Stomach (tissue), 8 donors: ENCODE measurements at regions not wholly inside any gene's neighbourhood (a gene's known extent, or its start where the extent isn't known, plus 50 kb on each side); places are given as distances from the start of the nearest gene placed in this dataset.

ENCODE experiments used
- DNase-seq, 2 donors: peaks; one replicate each; pipeline versions ENCODE4 v3.0.0 to v3.0.0-alpha.2; 2013 to 2019
- H3K27ac ChIP-seq, 5 donors: fragments of 200-600 bp in 4 of 5; sonication (generic) in 4 of 5; one replicate each; pipeline ENCODE4 v1.5.1; 2013 to 2019; ENCODE audit warnings: mild to moderate bottlenecking in 1 of 5, moderate library complexity in 1 of 5
- H3K27me3 ChIP-seq, 3 donors: fragments of 200-600 bp; sonication (generic); one replicate each; pipeline ENCODE4 v1.5.1; 2017 to 2019; ENCODE audit warnings: mixed run types in 1 of 3
- H3K36me3 ChIP-seq, 4 donors: fragments of 200-600 bp; sonication (generic); 1 replicate in 3 of 4; 2 replicates in 1 of 4; pipeline ENCODE4 v1.5.1; 2016 to 2019
- H3K4me1 ChIP-seq, 4 donors: fragments of 200-600 bp; sonication (generic); one replicate each; pipeline ENCODE4 v1.5.1; 2016 to 2019
- H3K4me3 ChIP-seq, 4 donors: fragments of 200-600 bp; sonication (generic) in 3 of 4; one replicate each; pipeline ENCODE4 v1.5.1; 2016 to 2019; ENCODE audit warnings: mild to moderate bottlenecking in 1 of 4
- H3K9me3 ChIP-seq, 4 donors: fragments of 200-600 bp; sonication (generic); one replicate each; pipeline ENCODE4 v1.5.1; 2016 to 2019
- EP300 ChIP-seq: sonication (generic); formaldehyde crosslinking; IDR thresholded peaks from one replicate; pipeline ENCODE4 v1.6.1; 2017; ENCODE audit warnings: antibody characterized with exemption
- POLR2A ChIP-seq, 4 donors: fragments of 450-650 bp; IDR thresholded peaks; one replicate each; pipeline ENCODE4 v1.6.1; 2016; ENCODE audit warnings: antibody characterized with exemption in 4 of 4, control low read depth in 2 of 4, mild to moderate bottlenecking in 1 of 4, moderate library complexity in 1 of 4
- POLR2AphosphoS5 ChIP-seq, 3 donors: sonication (generic); formaldehyde crosslinking; IDR thresholded peaks; one replicate each; pipeline ENCODE4 v1.6.1; 2016; ENCODE audit warnings: antibody characterized with exemption in 3 of 3
- WGBS, 5 donors: extraction: QIAGEN DNeasy Blood & Tissue Kit in 3 of 5; methylation state at CpG; one replicate each; pipeline versions ENCODE4 v1.1.5 to v1.1.7; 2013 to 2018; 5-methylcytosine and 5-hydroxymethylcytosine counted together
- intact Hi-C: fragments of 100-400 bp; cut with DNase I; formaldehyde crosslinking; loops from one replicate; pipeline ENCODE4 v1.15.1; 2023; ENCODE audit warnings: low total_unique reads
- TF ChIP-seq, protein P1 (sequence below), 7 experiments: fragments of 450-650 bp in 4 of 7; fragments of 200-600 bp in 3 of 7; sonication (generic) in 3 of 7; IDR thresholded peaks; one replicate each; pipeline ENCODE4 v1.5.1; 2016 to 2019; ENCODE audit warnings: antibody characterized with exemption in 7 of 7, control low read depth in 2 of 7, mild to moderate bottlenecking in 1 of 7
- donor health status: healthy with polysubstance abuse.
- donor health status: Bipolar disorder and iron deficiency.
- donor health status: healthy.

DNA sequence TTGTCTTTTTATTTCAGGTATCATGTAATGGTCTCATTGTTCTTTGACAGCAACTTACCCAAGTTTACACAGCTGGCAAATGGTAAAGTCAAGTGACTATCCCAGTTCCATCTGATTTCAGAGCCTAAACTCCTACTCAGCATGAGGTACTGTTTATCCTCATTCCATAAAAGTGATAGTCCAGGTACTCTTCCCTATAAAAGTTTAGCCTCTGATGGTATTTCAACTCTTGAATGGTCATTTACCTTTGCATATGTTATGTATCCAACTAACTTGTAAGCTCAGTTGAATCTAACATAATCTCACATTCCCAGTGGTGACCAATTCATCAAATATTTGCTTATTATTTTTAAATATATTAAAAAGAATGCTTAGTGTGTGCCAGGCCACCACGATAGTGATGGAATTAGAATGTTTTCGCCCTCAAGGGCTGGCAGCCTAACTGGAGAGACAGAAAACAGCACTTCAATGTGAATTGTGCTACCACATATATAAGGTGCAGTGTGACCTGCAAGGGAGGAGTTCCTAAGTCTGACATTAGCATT, 307.1 kb downstream of the CTH start:
- Histone ChIP-seq H3K27me3 (no peaks in the 10 kb centered on the region), H3K9me3 (peaks cover 0 to 6% (median 2%) of the 10 kb centered on the region in 4 donors), H3K4me1 (peaks cover 0 to 29% (median 15%) of the 10 kb centered on the region in 4 donors), H3K4me3 (no peak overlapping the region), H3K27ac (peak overlapping the region in 1 of 5 donors; percentile 32), H3K36me3 (no peaks in the 10 kb centered on the region)
- DNase-seq: no peak
- WGBS, 5 donors: 8 to 30% (median 21%) methylated on average over 2 of the region's 2 CpGs
- intact Hi-C loops: no loop called here
- TF ChIP-seq POLR2AphosphoS5 (IDR thresholded peaks at IDR 0.05): no peak
- TF ChIP-seq, protein P1, sequence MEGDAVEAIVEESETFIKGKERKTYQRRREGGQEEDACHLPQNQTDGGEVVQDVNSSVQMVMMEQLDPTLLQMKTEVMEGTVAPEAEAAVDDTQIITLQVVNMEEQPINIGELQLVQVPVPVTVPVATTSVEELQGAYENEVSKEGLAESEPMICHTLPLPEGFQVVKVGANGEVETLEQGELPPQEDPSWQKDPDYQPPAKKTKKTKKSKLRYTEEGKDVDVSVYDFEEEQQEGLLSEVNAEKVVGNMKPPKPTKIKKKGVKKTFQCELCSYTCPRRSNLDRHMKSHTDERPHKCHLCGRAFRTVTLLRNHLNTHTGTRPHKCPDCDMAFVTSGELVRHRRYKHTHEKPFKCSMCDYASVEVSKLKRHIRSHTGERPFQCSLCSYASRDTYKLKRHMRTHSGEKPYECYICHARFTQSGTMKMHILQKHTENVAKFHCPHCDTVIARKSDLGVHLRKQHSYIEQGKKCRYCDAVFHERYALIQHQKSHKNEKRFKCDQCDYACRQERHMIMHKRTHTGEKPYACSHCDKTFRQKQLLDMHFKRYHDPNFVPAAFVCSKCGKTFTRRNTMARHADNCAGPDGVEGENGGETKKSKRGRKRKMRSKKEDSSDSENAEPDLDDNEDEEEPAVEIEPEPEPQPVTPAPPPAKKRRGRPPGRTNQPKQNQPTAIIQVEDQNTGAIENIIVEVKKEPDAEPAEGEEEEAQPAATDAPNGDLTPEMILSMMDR (IDR thresholded peaks at IDR 0.05): no peak
- no peak for TF ChIP-seq EP300
- no peak for TF ChIP-seq POLR2A (IDR thresholded peaks at IDR 0.05)

DNA sequence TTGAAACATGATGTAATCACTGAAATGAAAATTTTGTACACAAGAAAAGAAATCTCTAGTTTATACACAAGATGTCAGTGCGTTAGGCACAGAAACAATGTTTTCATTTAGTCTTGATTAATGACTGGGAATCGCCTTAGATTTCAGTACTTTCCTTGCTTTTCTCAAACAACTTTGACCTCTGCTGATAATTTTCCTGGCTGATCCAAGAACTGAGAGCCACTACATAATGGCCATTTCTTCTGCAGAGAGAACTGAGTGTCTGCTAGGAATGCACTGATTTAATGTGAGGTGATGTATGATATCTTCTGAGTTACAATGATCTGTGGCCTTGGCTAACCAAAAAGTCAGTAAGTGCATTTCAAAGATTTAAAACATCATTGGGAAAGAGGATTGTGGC, 308.1 kb downstream of the CTH start:
- 12 to 25% (median 19%) methylated on average over 2 of the region's 2 CpGs for WGBS, 5 donors
- Histone ChIP-seq H3K27ac (no peak overlapping the region), H3K36me3 (no peaks in the 10 kb centered on the region), H3K4me1 (peaks cover 0 to 29% (median 15%) of the 10 kb centered on the region in 4 donors), H3K9me3 (peaks cover 0 to 6% (median 2%) of the 10 kb centered on the region in 4 donors), H3K27me3 (no peaks in the 10 kb centered on the region), H3K4me3 (no peak overlapping the region)
- peak in 1 of 2 donors; percentile 58 for DNase-seq
- intact Hi-C loops: no loop called here
- TF ChIP-seq EP300 (no peak), POLR2A (IDR thresholded peaks at IDR 0.05) (no peak), POLR2AphosphoS5 (IDR thresholded peaks at IDR 0.05) (no peak)
- TF ChIP-seq, protein P1 (IDR thresholded peaks at IDR 0.05): no peak

DNA sequence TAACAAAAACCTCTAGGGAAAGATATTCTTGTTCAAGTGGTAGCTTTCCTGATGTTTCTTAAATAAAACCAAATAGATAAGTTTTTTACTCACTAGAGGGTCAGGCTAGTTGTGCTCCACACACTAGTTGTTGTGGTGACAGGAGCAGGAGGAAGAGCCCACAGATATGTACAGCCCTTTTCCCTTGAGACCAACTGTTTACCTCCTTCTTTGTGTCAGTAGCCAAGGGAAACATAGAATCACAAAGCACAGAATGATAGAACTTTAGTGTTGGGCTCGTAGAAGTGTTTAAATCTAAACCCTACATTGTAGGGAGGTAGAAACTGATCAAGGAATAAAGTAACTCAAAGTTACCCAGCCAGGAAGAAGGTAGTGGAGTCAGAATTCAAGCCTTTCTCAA, 309.0 kb downstream of the CTH start:
- DNase-seq: no peak
- intact Hi-C loops: no loop called here
- H3K4me1 ChIP-seq: peaks cover 0 to 29% (median 15%) of the 10 kb centered on the region in 4 donors
- no peaks in the 10 kb centered on the region for H3K36me3 ChIP-seq
- TF ChIP-seq, protein P1 (IDR thresholded peaks at IDR 0.05): no peak
- TF ChIP-seq POLR2AphosphoS5 (IDR thresholded peaks at IDR 0.05) (no peak), EP300 (no peak), POLR2A (IDR thresholded peaks at IDR 0.05) (no peak)
- peaks cover 0 to 12% (median 5%) of the 10 kb centered on the region in 4 donors for H3K9me3 ChIP-seq
- H3K27ac ChIP-seq: no peak overlapping the region
- WGBS, 5 donors: 23 to 73% (median 50%) methylated on average over 1 of the region's 1 CpG
- H3K27me3 ChIP-seq: no peaks in the 10 kb centered on the region
- H3K4me3 ChIP-seq: no peak overlapping the region

DNA sequence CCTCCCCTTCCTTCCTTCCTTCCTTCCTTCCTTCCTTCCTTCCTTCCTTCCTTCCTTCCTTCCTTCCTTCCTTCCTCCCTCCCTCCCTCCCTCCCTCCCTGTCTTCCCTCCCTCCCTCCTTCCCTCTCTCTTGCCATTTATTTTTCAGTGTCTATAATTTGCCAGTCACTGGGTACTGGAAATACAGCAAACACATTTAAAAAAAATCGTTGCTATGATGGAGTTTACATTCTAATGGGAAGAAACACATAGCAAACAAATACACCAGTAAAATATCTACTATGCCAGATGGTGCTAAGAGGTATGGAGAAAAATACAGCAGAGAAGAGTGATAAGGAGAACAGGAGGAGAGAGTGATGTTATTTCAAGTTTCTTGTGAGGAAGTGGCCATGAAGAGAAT, 309.5 kb downstream of the CTH start:
- WGBS, 5 donors: 48 to 85% (median 64%) methylated on average over 1 of the region's 1 CpG
- Histone ChIP-seq H3K27me3 (no peaks in the 10 kb centered on the region), H3K4me1 (peaks cover 0 to 29% (median 15%) of the 10 kb centered on the region in 4 donors), H3K4me3 (no peak overlapping the region), H3K36me3 (no peaks in the 10 kb centered on the region), H3K9me3 (peaks cover 0 to 17% (median 7%) of the 10 kb centered on the region in 4 donors), H3K27ac (no peak overlapping the region)
- intact Hi-C loops: no loop called here
- DNase-seq: no peak
- TF ChIP-seq POLR2A (IDR thresholded peaks at IDR 0.05): no peak
- TF ChIP-seq POLR2AphosphoS5 (IDR thresholded peaks at IDR 0.05): no peak
- TF ChIP-seq, protein P1 (IDR thresholded peaks at IDR 0.05): no peak
- TF ChIP-seq EP300: no peak
